IPS-20b (cell line): ENCODE measurements at regions not wholly inside any gene's neighbourhood (a gene's known extent, or its start where the extent isn't known, plus 50 kb on each side); places are given as distances from the start of the nearest gene placed in this dataset.

Experiments used
- H3K27ac ChIP-seq: one replicate; pipeline ENCODE4 v1.5.1; 2013; ENCODE audit warnings: low read length
- H3K27me3 ChIP-seq: 2 replicates; pipeline ENCODE4 v1.6.1; 2013; ENCODE audit warnings: mild to moderate bottlenecking, low read length, inconsistent platforms; ENCODE audit not compliant: insufficient read depth
- H3K36me3 ChIP-seq: 2 replicates; pipeline ENCODE4 v1.6.1; 2013; ENCODE audit warnings: low read depth, mild to moderate bottlenecking, inconsistent platforms, low read length, moderate library complexity; ENCODE audit not compliant: insufficient read depth
- H3K4me1 ChIP-seq: 2 replicates; pipeline ENCODE4 v1.6.1; 2013; ENCODE audit warnings: mild to moderate bottlenecking, control low read depth, inconsistent platforms, low read length, moderate library complexity; ENCODE audit not compliant: insufficient read depth
- H3K4me3 ChIP-seq: 2 replicates; pipeline ENCODE4 v1.5.1; 2013; ENCODE audit warnings: mild to moderate bottlenecking, low read length, inconsistent platforms
- H3K9ac ChIP-seq: 2 replicates; pipeline ENCODE4 v1.6.1; 2013; ENCODE audit warnings: low read depth, mild to moderate bottlenecking, inconsistent platforms, low read length, moderate library complexity
- H3K9me3 ChIP-seq: 2 replicates; pipeline ENCODE4 v1.6.1; 2013; ENCODE audit warnings: mild to moderate bottlenecking, low read depth, low read length, inconsistent platforms; ENCODE audit not compliant: insufficient read depth

DNA sequence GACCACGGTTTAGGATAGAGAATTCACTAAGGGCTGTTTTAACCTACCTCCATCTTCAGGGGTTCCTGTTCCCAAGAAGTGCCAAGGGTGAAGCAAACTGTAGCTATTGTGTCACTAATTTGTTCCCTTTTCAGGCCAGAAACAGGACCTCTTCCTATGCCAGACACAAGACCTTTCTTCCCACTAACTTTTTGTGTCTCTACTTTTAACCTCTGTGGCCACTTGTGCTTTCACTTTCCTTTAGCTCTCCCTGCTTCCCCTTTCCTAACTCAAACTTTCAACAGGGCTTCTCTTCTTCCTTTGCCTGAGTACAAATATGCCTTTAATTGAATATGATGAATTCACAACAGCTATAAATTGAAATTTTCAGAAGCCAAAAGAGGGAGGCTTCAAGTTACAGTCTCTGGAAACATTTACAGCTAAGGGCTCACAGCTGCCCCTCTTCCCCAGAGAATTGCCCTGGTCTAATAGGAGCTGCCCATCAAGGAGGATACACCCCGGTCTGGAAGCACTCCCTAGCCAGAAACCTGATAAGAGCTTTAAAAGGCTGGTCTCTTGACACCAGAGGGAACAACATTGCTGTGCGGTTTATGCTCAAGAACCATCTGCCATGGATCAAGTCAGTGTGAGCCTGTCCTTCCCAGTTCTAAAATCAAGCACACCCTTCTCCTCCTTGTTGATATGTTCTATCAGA lies 61.7 kb upstream of the PLS3 start:
- H3K36me3 ChIP-seq = no peaks in the 10 kb centered on the region
- H3K4me3 ChIP-seq = no peak overlapping the region
- H3K9me3 ChIP-seq = no peaks in the 10 kb centered on the region
- no peaks in the 10 kb centered on the region for H3K27me3 ChIP-seq
- H3K9ac ChIP-seq = no peak overlapping the region
- no peak overlapping the region for H3K27ac ChIP-seq
- no peaks in the 10 kb centered on the region for H3K4me1 ChIP-seq

DNA sequence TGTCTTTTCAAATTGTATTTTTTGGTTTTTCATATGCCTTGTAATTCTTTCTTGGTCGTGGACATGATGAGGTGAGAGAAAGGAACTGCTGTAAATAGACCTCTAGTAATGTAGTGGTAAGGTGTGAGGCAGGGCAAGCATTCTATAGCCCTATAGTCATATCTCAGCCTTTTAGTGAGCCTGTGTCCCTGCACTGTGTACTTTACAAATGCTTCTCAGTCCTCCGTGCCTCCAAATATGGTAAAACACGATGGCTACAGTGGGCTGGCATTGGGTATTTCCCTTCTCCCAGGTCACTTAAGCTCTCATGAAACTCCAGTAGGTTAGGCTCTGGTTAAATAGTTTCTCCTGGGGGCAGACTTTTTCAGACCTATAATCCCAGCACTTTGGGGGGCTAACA lies 57.9 kb upstream of the PLS3 start:
- Histone ChIP-seq H3K4me1 (no peaks in the 10 kb centered on the region), H3K27me3 (no peaks in the 10 kb centered on the region), H3K27ac (no peak overlapping the region), H3K9ac (no peak overlapping the region), H3K4me3 (no peak overlapping the region), H3K36me3 (no peaks in the 10 kb centered on the region), H3K9me3 (no peaks in the 10 kb centered on the region)

DNA sequence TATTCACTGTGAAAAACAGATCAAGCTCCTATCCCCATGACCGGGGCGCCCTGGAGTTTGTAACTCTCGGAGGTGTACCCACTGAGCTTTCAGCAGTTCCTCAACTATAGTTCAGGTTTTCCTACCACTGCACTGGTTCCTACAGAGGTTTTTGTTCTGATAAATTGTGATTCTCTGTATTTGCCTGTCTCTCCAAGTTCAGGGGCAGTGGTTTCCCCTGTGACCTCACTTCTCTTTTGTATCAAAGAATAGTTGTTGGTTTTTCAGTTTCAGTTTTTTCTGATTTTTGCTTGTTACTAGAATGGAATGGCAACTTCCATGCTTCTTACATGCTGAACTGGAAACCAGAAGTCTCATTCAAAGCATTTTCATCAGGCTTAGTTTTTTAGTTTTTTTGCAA lies 56.8 kb upstream of the PLS3 start:
- no peaks in the 10 kb centered on the region for H3K36me3 ChIP-seq
- no peaks in the 10 kb centered on the region for H3K9me3 ChIP-seq
- H3K27ac ChIP-seq = no peak overlapping the region
- H3K9ac ChIP-seq = no peak overlapping the region
- H3K4me1 ChIP-seq = no peaks in the 10 kb centered on the region
- H3K4me3 ChIP-seq = no peak overlapping the region
- H3K27me3 ChIP-seq = no peaks in the 10 kb centered on the region
